Kidney (tissue), 13 donors: ENCODE measurements at regions not wholly inside any gene's neighbourhood (a gene's known extent, or its start where the extent isn't known, plus 50 kb on each side); places are given as distances from the start of the nearest gene placed in this dataset.
A peak's percentile ranks its signal among the peaks of the same experiment; 100 is the strongest.

Experiments
- DNase-seq, 5 donors: peaks; one replicate each; pipeline ENCODE4 v3.0.0-alpha.2; 2013 to 2020
- FAIRE-seq: peaks from 2 replicates; lab custom pipeline; 2012; peaks lifted over from hg19 to GRCh38; lab: Jason Lieb, UNC
- H3K27ac ChIP-seq, 2 donors: one replicate each; pipeline ENCODE4 v1.7.0; 2013; ENCODE audit warnings: low read depth in 2 of 2, low read length in 2 of 2, inconsistent platforms in 1 of 2
- H3K27me3 ChIP-seq: one replicate; pipeline ENCODE4 v1.7.1; 2013; ENCODE audit warnings: low read length, inconsistent platforms; ENCODE audit not compliant: control insufficient read depth, insufficient read depth
- H3K36me3 ChIP-seq, 3 donors: one replicate each; pipeline versions ENCODE4 v1.7.0 to v1.7.1; 2013; ENCODE audit warnings: low read length in 3 of 3, control low read depth in 1 of 3, inconsistent platforms in 1 of 3; ENCODE audit not compliant: insufficient read depth in 3 of 3, control insufficient read depth in 2 of 3
- H3K4me1 ChIP-seq, 3 donors: one replicate each; pipeline versions ENCODE4 v1.7.0 to v1.7.1; 2013; ENCODE audit warnings: low read length in 3 of 3, inconsistent platforms in 1 of 3, low read depth in 1 of 3; ENCODE audit not compliant: control insufficient read depth in 2 of 3, insufficient read depth in 2 of 3
- H3K4me3 ChIP-seq, 3 donors: one replicate each; pipeline versions ENCODE4 v1.7.0 to v1.8.1; 2013; ENCODE audit warnings: low read length in 3 of 3, control low read depth in 1 of 3, inconsistent platforms in 1 of 3
- H3K9ac ChIP-seq, 3 donors: one replicate each; pipeline versions ENCODE4 v1.7.0 to v1.7.1; 2013; ENCODE audit warnings: low read length in 3 of 3, control low read depth in 1 of 3, inconsistent platforms in 1 of 3
- H3K9me3 ChIP-seq, 3 donors: one replicate each; pipeline versions ENCODE4 v1.7.0 to v1.7.1; 2013; ENCODE audit warnings: low read length in 3 of 3, control low read depth in 1 of 3, inconsistent platforms in 1 of 3; ENCODE audit not compliant: control insufficient read depth in 2 of 3, insufficient read depth in 1 of 3
- intact Hi-C: fragments of 100-400 bp; cut with DNase I; formaldehyde crosslinking; loops from one replicate; pipeline ENCODE4 v1.11.1; 2022
- TF ChIP-seq, protein P1 (sequence below): IDR thresholded peaks from 3 replicates; pipeline ENCODE4 v1.5.1; 2012; ENCODE audit warnings: mild to moderate bottlenecking, moderate library complexity, borderline replicate concordance; ENCODE audit not compliant: insufficient read depth; ENCODE audit errors: extremely low read depth
- donor health status: control.
- donor health status: control.
- donor health status: control.
- donor health status: control.
- donor health status: control.
- donor health status: DM: yes; HTN: yes; CAD: no.
- donor health status: Normal renal cell carcinoma (clear cell type).

GRCh38 chrX:18003876-18004275 is 142.8 kb upstream of the RAI2 start:
- H3K27me3 ChIP-seq: peaks cover 8% of the 10 kb centered on the region
- H3K9me3 ChIP-seq: no peaks in the 10 kb centered on the region
- DNase-seq (no peak), FAIRE-seq (no peak)
- TF ChIP-seq, protein P1, sequence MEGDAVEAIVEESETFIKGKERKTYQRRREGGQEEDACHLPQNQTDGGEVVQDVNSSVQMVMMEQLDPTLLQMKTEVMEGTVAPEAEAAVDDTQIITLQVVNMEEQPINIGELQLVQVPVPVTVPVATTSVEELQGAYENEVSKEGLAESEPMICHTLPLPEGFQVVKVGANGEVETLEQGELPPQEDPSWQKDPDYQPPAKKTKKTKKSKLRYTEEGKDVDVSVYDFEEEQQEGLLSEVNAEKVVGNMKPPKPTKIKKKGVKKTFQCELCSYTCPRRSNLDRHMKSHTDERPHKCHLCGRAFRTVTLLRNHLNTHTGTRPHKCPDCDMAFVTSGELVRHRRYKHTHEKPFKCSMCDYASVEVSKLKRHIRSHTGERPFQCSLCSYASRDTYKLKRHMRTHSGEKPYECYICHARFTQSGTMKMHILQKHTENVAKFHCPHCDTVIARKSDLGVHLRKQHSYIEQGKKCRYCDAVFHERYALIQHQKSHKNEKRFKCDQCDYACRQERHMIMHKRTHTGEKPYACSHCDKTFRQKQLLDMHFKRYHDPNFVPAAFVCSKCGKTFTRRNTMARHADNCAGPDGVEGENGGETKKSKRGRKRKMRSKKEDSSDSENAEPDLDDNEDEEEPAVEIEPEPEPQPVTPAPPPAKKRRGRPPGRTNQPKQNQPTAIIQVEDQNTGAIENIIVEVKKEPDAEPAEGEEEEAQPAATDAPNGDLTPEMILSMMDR: no peak
- H3K36me3 ChIP-seq: no peaks in the 10 kb centered on the region
- H3K4me3 ChIP-seq: no peak overlapping the region
- no peaks in the 10 kb centered on the region for H3K4me1 ChIP-seq
- no peak overlapping the region for H3K9ac ChIP-seq
- intact Hi-C loops: no loop called here
- no peak overlapping the region for H3K27ac ChIP-seq

DNA sequence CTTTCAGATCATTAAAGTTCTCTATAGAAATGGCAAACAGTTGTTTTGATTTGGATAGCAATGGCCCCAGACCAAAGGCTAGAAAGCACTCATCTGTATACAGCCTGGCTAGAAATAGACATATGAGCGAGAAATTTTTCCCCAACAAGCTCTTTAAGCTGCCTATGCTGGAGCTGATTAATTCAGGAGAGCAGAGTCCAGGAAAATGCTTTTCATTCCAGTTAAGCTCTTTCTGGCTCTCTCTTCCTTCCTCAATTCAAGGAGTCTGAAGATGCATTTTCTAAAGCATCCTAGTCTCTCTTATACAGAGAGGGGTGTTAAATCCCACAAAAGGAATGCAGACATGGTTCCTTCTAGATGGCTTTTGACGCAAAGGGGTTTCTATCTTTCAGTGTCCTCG is 141.7 kb upstream of the RAI2 start:
- Histone ChIP-seq H3K36me3 (no peaks in the 10 kb centered on the region), H3K27me3 (peaks cover 8% of the 10 kb centered on the region), H3K9me3 (no peaks in the 10 kb centered on the region), H3K27ac (no peak overlapping the region), H3K4me1 (no peaks in the 10 kb centered on the region), H3K9ac (no peak overlapping the region), H3K4me3 (no peak overlapping the region)
- no peak for FAIRE-seq
- TF ChIP-seq, protein P1: no peak
- intact Hi-C loops: no loop called here
- DNase-seq: no peak

GRCh38 chrX:17994429-17994828 is 133.3 kb upstream of the RAI2 start:
- H3K4me3 ChIP-seq: no peak overlapping the region
- peak in 1 of 5 donors; percentile 8 for DNase-seq
- no peak overlapping the region for H3K27ac ChIP-seq
- intact Hi-C loops: no loop called here
- H3K9me3 ChIP-seq: no peaks in the 10 kb centered on the region
- H3K27me3 ChIP-seq: peaks cover 5% of the 10 kb centered on the region
- H3K9ac ChIP-seq: no peak overlapping the region
- no peak for FAIRE-seq
- no peaks in the 10 kb centered on the region for H3K4me1 ChIP-seq
- TF ChIP-seq, protein P1: no peak
- H3K36me3 ChIP-seq: no peaks in the 10 kb centered on the region

- Histone ChIP-seq H3K27ac (no peak overlapping the region), H3K27me3 (peaks cover 9% of the 10 kb centered on the region), H3K9ac (no peak overlapping the region), H3K4me1 (no peaks in the 10 kb centered on the region), H3K4me3 (no peak overlapping the region), H3K9me3 (no peaks in the 10 kb centered on the region), H3K36me3 (no peaks in the 10 kb centered on the region)
- intact Hi-C loops: no loop called here
- TF ChIP-seq, protein P1: no peak
- no peak for FAIRE-seq
- DNase-seq: no peak
Measured at GRCh38 chrX:17993062-17993461, 132.0 kb upstream of the RAI2 start.
